ENCODE measurements at regions not wholly inside any gene's neighbourhood (a gene's known extent, or its start where the extent isn't known, plus 50 kb on each side); places are given as distances from the start of the nearest gene placed in this dataset.

GRCh38 chr4:33316578-33316977 lies 2596.4 kb downstream of the PCDH7 start:
- no peak for TF ChIP-seq CTCF (IDR thresholded peaks at IDR 0.05; ENCODE audit: low read depth, low read length, missing control alignments)
- no peak for DNase-seq (ENCODE audit: extremely low read depth, low read depth)
- H3K4me3 ChIP-seq (replicated peaks; ENCODE audit: low read depth, low read length) = no peak overlapping the region

DNA sequence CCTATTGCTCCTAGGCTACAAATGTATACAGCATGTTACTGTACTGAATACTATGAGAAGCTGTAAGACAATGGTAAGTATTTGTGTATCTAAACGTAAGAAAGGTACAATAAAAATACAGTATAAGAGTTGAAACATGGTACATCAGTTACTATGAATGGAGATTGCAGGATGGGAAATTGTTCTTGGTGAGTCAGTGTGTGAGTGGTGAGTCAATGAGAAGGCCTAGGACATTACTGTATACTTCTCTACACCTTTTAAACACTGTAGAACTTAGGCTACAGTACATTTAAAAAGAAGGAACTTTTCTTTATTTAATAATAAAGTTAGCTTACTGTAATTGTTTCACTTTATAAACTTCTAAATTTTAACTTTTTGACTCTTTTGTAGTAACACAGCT lies 2603.2 kb downstream of the PCDH7 start:
- TF ChIP-seq CTCF (IDR thresholded peaks at IDR 0.05; ENCODE audit: low read depth, low read length, missing control alignments) = no peak
- DNase-seq (ENCODE audit: extremely low read depth, low read depth) = no peak

GRCh38 chr4:33334416-33334815 lies 2614.2 kb downstream of the PCDH7 start:
- TF ChIP-seq CTCF (IDR thresholded peaks at IDR 0.05; ENCODE audit: low read depth, low read length, missing control alignments) = no peak
- no peak for DNase-seq (ENCODE audit: extremely low read depth, low read depth)

More for the DNA sequence above, 2603.2 kb downstream of the PCDH7 start:
- H3K4me3 ChIP-seq (replicated peaks; ENCODE audit: low read depth, low read length) = no peak overlapping the region

GRCh38 chr4:33339762-33340161 lies 2619.6 kb downstream of the PCDH7 start:
- no peak for DNase-seq (ENCODE audit: extremely low read depth, low read depth)
- no peak for TF ChIP-seq CTCF (IDR thresholded peaks at IDR 0.05; ENCODE audit: low read depth, low read length, missing control alignments)
- no peak overlapping the region for H3K4me3 ChIP-seq (replicated peaks; ENCODE audit: low read depth, low read length)

More at GRCh38 chr4:33334416-33334815, 2614.2 kb downstream of the PCDH7 start:
- H3K4me3 ChIP-seq (replicated peaks; ENCODE audit: low read depth, low read length) = no peak overlapping the region

DNA sequence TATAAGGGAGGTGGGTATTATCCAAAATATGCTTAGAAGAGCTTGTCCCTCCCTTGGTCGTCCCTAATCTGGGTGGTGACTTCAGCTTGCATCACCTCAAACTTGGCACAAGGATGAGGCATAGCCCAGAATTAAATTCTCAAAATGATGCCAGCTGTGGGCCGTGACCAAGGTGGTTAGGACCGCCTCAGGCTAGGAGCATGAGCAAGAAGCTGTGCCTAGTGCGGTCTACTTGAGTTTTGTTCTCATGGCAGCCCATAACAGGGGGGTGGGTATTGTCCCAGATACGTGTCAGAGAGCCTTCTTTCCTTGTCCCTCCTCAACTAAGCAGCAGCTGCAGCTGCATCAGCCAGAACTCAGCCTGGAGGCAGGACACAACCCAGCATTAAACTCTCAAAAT lies 2620.0 kb downstream of the PCDH7 start:
- no peak for TF ChIP-seq CTCF (IDR thresholded peaks at IDR 0.05; ENCODE audit: low read depth, low read length, missing control alignments)
- H3K4me3 ChIP-seq (replicated peaks; ENCODE audit: low read depth, low read length) = no peak overlapping the region
- DNase-seq (ENCODE audit: extremely low read depth, low read depth) = no peak

DNA sequence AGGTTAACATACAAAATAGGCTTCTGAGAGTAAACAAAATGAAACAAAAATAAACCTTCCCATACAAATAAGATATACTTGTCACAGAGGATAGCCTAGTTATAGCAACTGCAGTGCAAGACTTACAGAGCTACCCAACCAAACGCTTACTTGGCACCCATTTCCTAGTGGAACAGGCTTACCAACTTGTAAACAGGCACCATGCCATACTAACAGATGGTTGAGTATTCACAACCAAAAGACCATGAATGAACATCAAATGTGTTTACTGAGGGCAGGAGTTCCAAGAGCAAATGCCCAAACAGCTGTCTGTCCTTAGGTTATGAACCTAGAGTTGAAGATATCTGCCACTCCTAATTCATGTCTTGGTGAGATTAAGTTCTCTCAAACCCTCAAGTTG lies 2629.2 kb downstream of the PCDH7 start:
- DNase-seq (ENCODE audit: extremely low read depth, low read depth) = no peak
- H3K4me3 ChIP-seq (replicated peaks; ENCODE audit: low read depth, low read length) = no peak overlapping the region
- no peak for TF ChIP-seq CTCF (IDR thresholded peaks at IDR 0.05; ENCODE audit: low read depth, low read length, missing control alignments)

- no peak overlapping the region for H3K4me3 ChIP-seq (replicated peaks; ENCODE audit: low read depth, low read length)
- no peak for TF ChIP-seq CTCF (IDR thresholded peaks at IDR 0.05; ENCODE audit: low read depth, low read length, missing control alignments)
- DNase-seq (ENCODE audit: extremely low read depth, low read depth) = peak; percentile 5
Measured at GRCh38 chr4:33357121-33357520, 2637.0 kb downstream of the PCDH7 start.

All from HFF-Myc (cell line).